Astrocyte of the spinal cord (primary cell): ENCODE measurements at regions not wholly inside any gene's neighbourhood (a gene's known extent, or its start where the extent isn't known, plus 50 kb on each side); places are given as distances from the start of the nearest gene placed in this dataset.

ENCODE experiments used
- DNase-seq: peaks from one replicate; pipeline ENCODE4 v3.0.0; 2011; ENCODE audit warnings: low read depth, low spot score
- H3K4me3 ChIP-seq: 2 replicates; pipeline ENCODE4 v1.5.1; 2011; ENCODE audit warnings: low read depth, mild to moderate bottlenecking, low read length, moderate library complexity
- CTCF ChIP-seq: IDR thresholded peaks from 2 replicates; pipeline ENCODE4 v1.5.1; 2012; ENCODE audit warnings: low read depth, mild to moderate bottlenecking, low read length, inconsistent platforms
- in situ Hi-C: cut with HindIII; loops from 2 replicates; pipeline ENCODE4 v1.10.0; 2017; ENCODE audit warnings: low sequenced_read_pairs

- peak; percentile 5 for DNase-seq
- in situ Hi-C loops: no loop called here
- no peak overlapping the region for H3K4me3 ChIP-seq
Measured at GRCh38 chr4:56245547-56246232, 141.6 kb downstream of the AASDH start.

GRCh38 chr4:56244681-56245080 lies 142.6 kb downstream of the AASDH start:
- no peak for TF ChIP-seq CTCF
- in situ Hi-C loops: no loop called here
- no peak overlapping the region for H3K4me3 ChIP-seq
- DNase-seq: no peak

More at GRCh38 chr4:56245547-56246232, 141.6 kb downstream of the AASDH start:
- TF ChIP-seq CTCF: no peak

DNA sequence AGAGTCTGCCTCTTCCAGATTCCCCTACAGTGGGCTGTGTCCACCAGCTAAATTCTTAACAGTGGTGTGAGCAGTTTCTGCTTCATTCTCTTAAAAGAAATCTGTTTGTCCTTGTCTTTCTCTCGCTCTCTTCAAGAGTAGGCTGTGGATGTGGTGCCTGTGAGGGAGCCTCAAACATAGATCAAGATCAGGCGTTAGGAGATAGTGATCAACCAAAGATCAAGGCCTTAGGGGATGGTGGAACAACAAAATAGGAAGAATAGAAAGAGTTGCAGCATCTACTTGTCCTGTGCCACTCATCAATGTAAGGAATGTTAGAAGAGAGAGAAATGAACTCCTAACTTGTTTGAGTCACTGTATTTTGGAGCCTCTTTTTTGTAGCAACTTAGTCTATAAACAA lies 144.2 kb downstream of the AASDH start:
- no peak for DNase-seq
- no peak overlapping the region for H3K4me3 ChIP-seq
- TF ChIP-seq CTCF: no peak
- in situ Hi-C loops: no loop called here

DNA sequence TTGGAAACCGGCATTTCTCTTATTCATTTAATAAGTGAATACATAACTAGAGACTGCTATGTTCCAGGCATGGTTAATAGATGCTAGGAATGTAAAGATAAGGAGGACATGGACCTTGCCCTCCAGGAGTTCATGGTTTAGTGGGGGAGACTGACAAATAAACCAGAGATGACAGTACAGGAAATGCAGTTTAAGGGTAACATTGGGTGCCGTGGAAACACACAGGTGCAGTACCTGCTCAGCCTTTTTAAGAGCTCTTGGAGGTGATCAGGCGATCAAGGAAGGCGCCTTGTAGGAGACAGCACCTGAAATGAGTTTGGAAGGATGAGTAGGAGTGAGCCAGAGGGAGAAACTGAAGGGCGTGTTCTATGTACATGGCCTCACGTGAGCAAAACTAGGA lies 145.8 kb downstream of the AASDH start:
- no peak for TF ChIP-seq CTCF
- in situ Hi-C loops: no loop called here
- no peak overlapping the region for H3K4me3 ChIP-seq
- DNase-seq: no peak

DNA sequence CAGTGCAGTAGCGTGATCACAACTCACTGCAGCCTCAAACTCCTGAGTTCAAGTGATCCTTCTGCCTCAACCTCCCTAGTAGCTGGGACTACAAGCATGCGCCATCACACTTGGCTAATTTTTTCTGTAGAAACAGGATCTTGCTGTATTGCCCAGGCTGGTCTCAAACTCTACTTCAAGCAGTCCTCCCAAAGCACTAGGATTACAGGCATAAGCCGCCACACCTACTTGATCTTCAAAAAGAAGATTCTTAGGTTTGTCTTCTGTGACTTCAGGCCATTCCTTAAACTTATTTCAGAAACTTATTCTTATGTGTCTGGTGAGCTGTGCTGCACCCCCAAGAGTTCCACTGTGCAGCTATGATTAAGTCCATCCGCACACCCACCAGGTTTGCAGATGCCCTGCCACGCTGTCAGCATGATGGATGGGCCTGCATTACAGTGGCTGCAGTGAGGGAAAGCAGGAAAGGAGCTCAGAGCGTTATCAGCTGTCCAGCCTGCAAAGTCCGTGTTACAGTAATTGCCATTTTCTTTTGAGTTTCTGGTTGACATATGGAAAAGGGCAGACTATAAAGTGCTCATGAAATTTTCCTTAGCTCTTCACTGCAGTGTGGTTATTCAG lies 146.6 kb downstream of the AASDH start:
- TF ChIP-seq CTCF: no peak
- DNase-seq: peak; percentile 4
- no peak overlapping the region for H3K4me3 ChIP-seq
- in situ Hi-C loops: no loop called here

- no peak overlapping the region for H3K4me3 ChIP-seq
- no peak for TF ChIP-seq CTCF
- no peak for DNase-seq
- in situ Hi-C loops: no loop called here
Measured at GRCh38 chr4:56238251-56238650, 149.0 kb downstream of the AASDH start.
